PFSK-1 (cell line): ENCODE measurements at regions not wholly inside any gene's neighbourhood (a gene's known extent, or its start where the extent isn't known, plus 50 kb on each side); places are given as distances from the start of the nearest gene placed in this dataset.

Experiments
- POLR2AphosphoS5 ChIP-seq: IDR thresholded peaks from 2 replicates; pipeline ENCODE4 v1.6.1; 2012; ENCODE audit warnings: low read depth, mild to moderate bottlenecking, control low read depth, low read length, moderate library complexity
- REST ChIP-seq, 2 experiments: IDR thresholded peaks; 2 replicates each; pipeline versions ENCODE4 v1.6.1 to v1.8.0; 2011 to 2012; ENCODE audit warnings: low read depth in 2 of 2, low read length in 2 of 2, control low read depth in 1 of 2, inconsistent platforms in 1 of 2, mild to moderate bottlenecking in 1 of 2, moderate library complexity in 1 of 2; ENCODE audit not compliant: insufficient read depth in 1 of 2

GRCh38 chr5:2183154-2184025, 300.7 kb upstream of the IRX4 start:
- TF ChIP-seq REST (IDR thresholded peaks at IDR 0.05; ENCODE audit: insufficient read depth in 1 of 2, low read depth in 2 of 2, low read length in 2 of 2): no peak
- no peak for TF ChIP-seq POLR2AphosphoS5
